Frontal cortex (tissue), 3 donors: ENCODE measurements at regions not wholly inside any gene's neighbourhood (a gene's known extent, or its start where the extent isn't known, plus 50 kb on each side); places are given as distances from the start of the nearest gene placed in this dataset.
A peak's percentile ranks its signal among the peaks of the same experiment; 100 is the strongest.
"Not testable (repeated sequence)": the region's sequence is repeated elsewhere in the genome, so short reads cannot be mapped to it uniquely, and the experiment has no call there.

ENCODE experiments used
- DNase-seq, 2 donors: peaks; one replicate each; pipeline ENCODE4 v3.0.0; 2012; ENCODE audit warnings: low spot score in 2 of 2
- FAIRE-seq: peaks from 2 replicates; lab custom pipeline; 2012; peaks lifted over from hg19 to GRCh38; lab: Jason Lieb, UNC
- donor health status: control.
- donor health status: control.
- donor health status: control.

GRCh38 chr10:6678956-6679355 is 98.9 kb upstream of the PRKCQ start:
- FAIRE-seq (no peak), DNase-seq (no peak)

- DNase-seq (peak in 1 of 2 donors; percentile 15), FAIRE-seq (peak; percentile 31)
These were observed 98.2 kb upstream of the PRKCQ start for GRCh38 chr10:6678211-6678803.

GRCh38 chr10:6677129-6677528 is 97.1 kb upstream of the PRKCQ start:
- DNase-seq, FAIRE-seq: not testable (repeated sequence)

GRCh38 chr10:6674291-6674690 is 94.2 kb upstream of the PRKCQ start:
- DNase-seq (no peak), FAIRE-seq (no peak)

GRCh38 chr10:6671976-6672375 is 91.9 kb upstream of the PRKCQ start:
- DNase-seq (no peak), FAIRE-seq (no peak)

GRCh38 chr10:6669269-6669859 is 89.3 kb upstream of the PRKCQ start:
- DNase-seq (peak; percentile 24 to 25), FAIRE-seq (peak; percentile 97)

- peak in 1 of 2 donors; percentile 16 for DNase-seq
- FAIRE-seq, result peak; percentile 81
These were observed 87.7 kb upstream of the PRKCQ start for GRCh38 chr10:6667679-6668270.

GRCh38 chr10:6667150-6667549 is 87.1 kb upstream of the PRKCQ start:
- DNase-seq (no peak), FAIRE-seq (no peak)

- no peak for FAIRE-seq
- DNase-seq, result no peak
These were observed 85.8 kb upstream of the PRKCQ start for GRCh38 chr10:6665847-6666246.

- no peak for FAIRE-seq
- DNase-seq, result no peak
These were observed 80.4 kb upstream of the PRKCQ start for GRCh38 chr10:6660460-6660859.

GRCh38 chr10:6659451-6659850 is 79.4 kb upstream of the PRKCQ start:
- DNase-seq, result no peak
- FAIRE-seq, result no peak

- FAIRE-seq (no peak), DNase-seq (no peak)
These were observed 77.6 kb upstream of the PRKCQ start for GRCh38 chr10:6657669-6658068.

GRCh38 chr10:6657196-6657595 is 77.1 kb upstream of the PRKCQ start:
- DNase-seq (no peak), FAIRE-seq (no peak)

GRCh38 chr10:6654571-6654970 is 74.5 kb upstream of the PRKCQ start:
- FAIRE-seq (no peak), DNase-seq (no peak)

GRCh38 chr10:6650586-6650985 is 70.5 kb upstream of the PRKCQ start:
- no peak for DNase-seq
- no peak for FAIRE-seq

- no peak for DNase-seq
- FAIRE-seq, result no peak
These were observed 69.8 kb upstream of the PRKCQ start for GRCh38 chr10:6649903-6650302.

- DNase-seq (no peak), FAIRE-seq (no peak)
These were observed 69.0 kb upstream of the PRKCQ start for GRCh38 chr10:6648894-6649720.

GRCh38 chr10:6647811-6648526 is 67.9 kb upstream of the PRKCQ start:
- no peak for FAIRE-seq
- peak; percentile 30 to 32 for DNase-seq

- no peak for DNase-seq
- FAIRE-seq, result no peak
These were observed 63.9 kb upstream of the PRKCQ start for GRCh38 chr10:6643962-6644361.

GRCh38 chr10:6642876-6643275 is 62.8 kb upstream of the PRKCQ start:
- FAIRE-seq, result no peak
- DNase-seq, result no peak
